HL-60 (cell line): ENCODE measurements at regions not wholly inside any gene's neighbourhood (a gene's known extent, or its start where the extent isn't known, plus 50 kb on each side); places are given as distances from the start of the nearest gene placed in this dataset.

Experiments used
- DNase-seq, 2 experiments: peaks; one replicate each; pipeline ENCODE4 v3.0.0-alpha.2; 2010 to 2020; ENCODE audit warnings: low read depth in 1 of 2, low spot score in 1 of 2
- H3K27ac ChIP-seq: fragments of 250-450 bp; sonication (Bioruptor Pico); replicated peaks from 2 replicates; pipeline ENCODE4 v1.5.1; 2020; ENCODE audit warnings: mild to moderate bottlenecking, moderate library complexity
- H3K27me3 ChIP-seq: fragments of 250-450 bp; sonication (Bioruptor Pico); 2 replicates; pipeline ENCODE4 v1.5.1; 2021; ENCODE audit warnings: mild to moderate bottlenecking, moderate library complexity; ENCODE audit not compliant: insufficient read depth, poor library complexity, severe bottlenecking
- H3K4me3 ChIP-seq: replicated peaks from 2 replicates; pipeline ENCODE4 v1.5.1; 2011; ENCODE audit warnings: mild to moderate bottlenecking, control low read depth, low read length; ENCODE audit not compliant: insufficient read depth
- GABPA ChIP-seq: IDR thresholded peaks from 2 replicates; pipeline ENCODE4 v1.6.1; 2012; ENCODE audit warnings: low read depth
- POLR2AphosphoS5 ChIP-seq: IDR thresholded peaks from 2 replicates; pipeline ENCODE4 v1.6.1; 2012; ENCODE audit warnings: low read depth
- REST ChIP-seq: IDR thresholded peaks from 2 replicates; pipeline ENCODE4 v1.6.1; 2012; ENCODE audit warnings: low read depth; ENCODE audit not compliant: insufficient replicate concordance
- SPI1 ChIP-seq: IDR thresholded peaks from 2 replicates; pipeline ENCODE4 v1.6.1; 2012; ENCODE audit warnings: low read depth, mild to moderate bottlenecking, borderline replicate concordance
- TF ChIP-seq, protein P1 (sequence below): IDR thresholded peaks from one replicate; pipeline ENCODE4 v1.5.1; 2011; ENCODE audit warnings: low read length, control low read depth, inconsistent platforms; ENCODE audit not compliant: insufficient read depth

GRCh38 chr9:89775641-89776040, 170.8 kb downstream of the GADD45G start:
- H3K27me3 ChIP-seq = no peaks in the 10 kb centered on the region
- no peak for DNase-seq
- no peak overlapping the region for H3K4me3 ChIP-seq
- TF ChIP-seq GABPA = no peak
- no peak for TF ChIP-seq POLR2AphosphoS5
- TF ChIP-seq REST = no peak
- no peak for TF ChIP-seq SPI1
- TF ChIP-seq, protein P1, sequence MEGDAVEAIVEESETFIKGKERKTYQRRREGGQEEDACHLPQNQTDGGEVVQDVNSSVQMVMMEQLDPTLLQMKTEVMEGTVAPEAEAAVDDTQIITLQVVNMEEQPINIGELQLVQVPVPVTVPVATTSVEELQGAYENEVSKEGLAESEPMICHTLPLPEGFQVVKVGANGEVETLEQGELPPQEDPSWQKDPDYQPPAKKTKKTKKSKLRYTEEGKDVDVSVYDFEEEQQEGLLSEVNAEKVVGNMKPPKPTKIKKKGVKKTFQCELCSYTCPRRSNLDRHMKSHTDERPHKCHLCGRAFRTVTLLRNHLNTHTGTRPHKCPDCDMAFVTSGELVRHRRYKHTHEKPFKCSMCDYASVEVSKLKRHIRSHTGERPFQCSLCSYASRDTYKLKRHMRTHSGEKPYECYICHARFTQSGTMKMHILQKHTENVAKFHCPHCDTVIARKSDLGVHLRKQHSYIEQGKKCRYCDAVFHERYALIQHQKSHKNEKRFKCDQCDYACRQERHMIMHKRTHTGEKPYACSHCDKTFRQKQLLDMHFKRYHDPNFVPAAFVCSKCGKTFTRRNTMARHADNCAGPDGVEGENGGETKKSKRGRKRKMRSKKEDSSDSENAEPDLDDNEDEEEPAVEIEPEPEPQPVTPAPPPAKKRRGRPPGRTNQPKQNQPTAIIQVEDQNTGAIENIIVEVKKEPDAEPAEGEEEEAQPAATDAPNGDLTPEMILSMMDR = no peak
- H3K27ac ChIP-seq = no peak overlapping the region

DNA sequence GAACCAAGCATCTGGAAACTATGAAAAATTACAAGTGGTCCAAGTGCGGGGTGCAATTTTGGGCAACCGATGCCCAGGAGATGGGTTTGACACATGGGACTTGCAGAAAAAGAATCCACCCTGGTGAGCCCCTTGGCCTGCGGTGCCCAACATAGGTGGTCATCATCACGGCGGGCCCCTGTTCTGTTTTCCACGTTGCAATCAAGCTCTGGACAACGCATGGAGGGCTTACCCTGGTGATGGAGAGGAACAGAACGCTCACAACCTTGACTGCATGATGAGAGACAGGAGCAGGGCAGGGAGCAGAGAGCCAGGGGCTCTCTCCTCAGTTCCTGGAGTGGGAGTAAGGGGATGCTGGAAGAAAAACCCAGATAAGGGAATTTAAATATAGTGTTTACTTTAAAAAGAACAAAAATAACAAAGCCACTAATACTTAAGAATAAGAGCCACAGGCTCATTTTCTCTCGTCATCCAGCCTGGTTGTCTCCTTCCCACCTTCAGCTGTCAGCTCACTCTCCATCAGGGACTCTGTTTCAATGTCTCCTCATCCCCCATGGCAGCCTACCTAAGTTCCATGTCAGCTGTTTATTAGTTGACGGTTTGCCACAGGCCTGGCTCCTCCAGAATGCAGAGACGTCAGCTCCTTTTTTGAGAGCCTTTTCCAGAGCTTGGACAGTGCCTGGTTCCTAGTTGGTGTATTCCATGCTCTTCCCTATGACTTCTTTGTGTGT, 172.1 kb downstream of the GADD45G start:
- Histone ChIP-seq H3K4me3 (no peak overlapping the region), H3K27me3 (no peaks in the 10 kb centered on the region), H3K27ac (no peak overlapping the region)
- no peak for DNase-seq
- TF ChIP-seq POLR2AphosphoS5 (no peak), SPI1 (no peak), REST (no peak), GABPA (no peak)
- TF ChIP-seq, protein P1 = no peak

DNA sequence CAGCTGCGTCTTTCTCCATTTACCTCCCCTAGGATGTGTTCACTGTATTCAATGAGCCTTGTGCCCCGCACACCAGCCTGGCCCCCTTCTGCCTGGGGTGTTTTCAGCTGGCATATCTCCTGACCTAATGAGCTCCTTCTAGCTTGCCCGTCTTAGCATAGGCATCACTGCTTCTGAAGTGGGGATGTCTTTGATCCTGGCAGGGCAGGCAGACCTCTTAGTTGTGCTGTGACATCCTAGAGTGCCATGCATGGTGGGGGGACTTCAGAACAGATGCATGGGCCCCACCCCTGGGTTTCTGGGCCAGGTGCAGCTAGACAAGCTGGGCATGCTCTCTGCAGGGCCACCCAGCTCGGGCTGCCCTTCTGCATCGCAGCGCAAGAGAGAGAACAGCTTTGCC, 172.7 kb downstream of the GADD45G start:
- Histone ChIP-seq H3K27ac (no peak overlapping the region), H3K27me3 (no peaks in the 10 kb centered on the region), H3K4me3 (no peak overlapping the region)
- DNase-seq = no peak
- TF ChIP-seq REST = no peak
- no peak for TF ChIP-seq SPI1
- TF ChIP-seq, protein P1 = no peak
- no peak for TF ChIP-seq POLR2AphosphoS5
- TF ChIP-seq GABPA = no peak
